GM12864 (cell line): ENCODE measurements at regions not wholly inside any gene's neighbourhood (a gene's known extent, or its start where the extent isn't known, plus 50 kb on each side); places are given as distances from the start of the nearest gene placed in this dataset.

Experiments
- DNase-seq: peaks from one replicate; pipeline ENCODE4 v3.0.0-alpha.2; 2011; ENCODE audit warnings: low read depth
- H3K4me3 ChIP-seq: 2 replicates; pipeline ENCODE4 v1.5.1; 2011; ENCODE audit warnings: mild to moderate bottlenecking, low read depth, low read length, control low read depth
- TF ChIP-seq, protein P1 (sequence below): IDR thresholded peaks from 2 replicates; pipeline ENCODE4 v1.5.1; 2011; ENCODE audit warnings: low read depth, mild to moderate bottlenecking, moderate library complexity, low read length, control low read depth, inconsistent platforms; ENCODE audit errors: missing control alignments

GRCh38 chr17:77570565-77570898, 388.0 kb upstream of the TNRC6C start:
- no peak overlapping the region for H3K4me3 ChIP-seq
- TF ChIP-seq, protein P1, sequence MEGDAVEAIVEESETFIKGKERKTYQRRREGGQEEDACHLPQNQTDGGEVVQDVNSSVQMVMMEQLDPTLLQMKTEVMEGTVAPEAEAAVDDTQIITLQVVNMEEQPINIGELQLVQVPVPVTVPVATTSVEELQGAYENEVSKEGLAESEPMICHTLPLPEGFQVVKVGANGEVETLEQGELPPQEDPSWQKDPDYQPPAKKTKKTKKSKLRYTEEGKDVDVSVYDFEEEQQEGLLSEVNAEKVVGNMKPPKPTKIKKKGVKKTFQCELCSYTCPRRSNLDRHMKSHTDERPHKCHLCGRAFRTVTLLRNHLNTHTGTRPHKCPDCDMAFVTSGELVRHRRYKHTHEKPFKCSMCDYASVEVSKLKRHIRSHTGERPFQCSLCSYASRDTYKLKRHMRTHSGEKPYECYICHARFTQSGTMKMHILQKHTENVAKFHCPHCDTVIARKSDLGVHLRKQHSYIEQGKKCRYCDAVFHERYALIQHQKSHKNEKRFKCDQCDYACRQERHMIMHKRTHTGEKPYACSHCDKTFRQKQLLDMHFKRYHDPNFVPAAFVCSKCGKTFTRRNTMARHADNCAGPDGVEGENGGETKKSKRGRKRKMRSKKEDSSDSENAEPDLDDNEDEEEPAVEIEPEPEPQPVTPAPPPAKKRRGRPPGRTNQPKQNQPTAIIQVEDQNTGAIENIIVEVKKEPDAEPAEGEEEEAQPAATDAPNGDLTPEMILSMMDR, result no peak
- no peak for DNase-seq

GRCh38 chr17:77571155-77571981, 387.1 kb upstream of the TNRC6C start:
- TF ChIP-seq, protein P1, result no peak

GRCh38 chr17:77572065-77572601, 386.4 kb upstream of the TNRC6C start:
- H3K4me3 ChIP-seq, result no peak overlapping the region
- TF ChIP-seq, protein P1, result no peak
- DNase-seq, result no peak

More at GRCh38 chr17:77571155-77571981, 387.1 kb upstream of the TNRC6C start:
- no peak overlapping the region for H3K4me3 ChIP-seq
- DNase-seq, result no peak

GRCh38 chr17:77572851-77573250, 385.7 kb upstream of the TNRC6C start:
- DNase-seq, result no peak
- no peak overlapping the region for H3K4me3 ChIP-seq
- TF ChIP-seq, protein P1, result no peak

GRCh38 chr17:77577491-77577890, 381.0 kb upstream of the TNRC6C start:
- H3K4me3 ChIP-seq, result no peak overlapping the region
- no peak for DNase-seq
- TF ChIP-seq, protein P1, result no peak

- H3K4me3 ChIP-seq, result no peak overlapping the region
- no peak for DNase-seq
- TF ChIP-seq, protein P1, result no peak
Observed at GRCh38 chr17:77579131-77579530, 379.4 kb upstream of the TNRC6C start.

- TF ChIP-seq, protein P1, result no peak
- DNase-seq, result no peak
- H3K4me3 ChIP-seq, result no peak overlapping the region
Observed at GRCh38 chr17:77579682-77580081, 378.8 kb upstream of the TNRC6C start.
